SU-DHL-6 (cell line): ENCODE measurements at regions not wholly inside any gene's neighbourhood (a gene's known extent, or its start where the extent isn't known, plus 50 kb on each side); places are given as distances from the start of the nearest gene placed in this dataset.

Experiments
- CTCF ChIP-seq: fragments of 200-600 bp; sonication (generic); IDR thresholded peaks from one replicate; pipeline ENCODE4 v1.5.1; 2017; ENCODE audit warnings: antibody characterized with exemption, mild to moderate bottlenecking, low read length, moderate library complexity; ENCODE audit not compliant: insufficient read depth, poor library complexity, severe bottlenecking
- EZH2phosphoT487 ChIP-seq: fragments of 200-600 bp; sonication (generic), shearing (Covaris generic); conservative IDR thresholded peaks from 2 replicates; pipeline ENCODE4 v1.6.1; 2018; ENCODE audit warnings: mild to moderate bottlenecking, antibody characterized with exemption, low read length, moderate library complexity, mixed read lengths

- TF ChIP-seq CTCF, result no peak
- no peak for TF ChIP-seq EZH2phosphoT487
Observed at GRCh38 chr7:21071561-21072501, 285.1 kb upstream of the SP8 start.
